Pancreas (tissue), 10 donors: ENCODE measurements at regions not wholly inside any gene's neighbourhood (a gene's known extent, or its start where the extent isn't known, plus 50 kb on each side); places are given as distances from the start of the nearest gene placed in this dataset.

Experiments used
- ATAC-seq, 4 donors: fragments of 200-7000 bp; cut with Tn5 transposase; one replicate each; pipeline versions ENCODE4 v1.8.0 to v1.9.1; 2020; ENCODE audit warnings: mild to moderate bottlenecking in 4 of 4, moderate library complexity in 4 of 4
- DNase-seq, 6 donors: peaks; one replicate each; pipeline ENCODE4 v3.0.0-alpha.2; 2020
- FAIRE-seq: peaks from 2 replicates; lab custom pipeline; 2012; peaks lifted over from hg19 to GRCh38; lab: Jason Lieb, UNC
- H3K27ac ChIP-seq, 4 donors: fragments of 200-600 bp; sonication (generic); 1 replicate in 3 of 4; 2 replicates in 1 of 4; pipeline versions ENCODE4 v1.5.0 to v1.8.0; 2020
- H3K27me3 ChIP-seq, 4 donors: fragments of 200-600 bp; one replicate each; pipeline ENCODE4 v1.8.0; 2021
- H3K36me3 ChIP-seq, 3 donors: fragments of 200-600 bp; sonication (generic) in 1 of 3; one replicate each; pipeline versions ENCODE4 v1.5.0 to v1.8.0; 2020 to 2021
- H3K4me1 ChIP-seq, 3 donors: fragments of 200-600 bp; one replicate each; pipeline ENCODE4 v1.8.0; 2021
- H3K4me3 ChIP-seq, 4 donors: fragments of 200-600 bp; sonication (generic) in 2 of 4; one replicate each; pipeline versions ENCODE4 v1.5.0 to v1.8.0; 2020 to 2021
- H3K9me3 ChIP-seq, 4 donors: fragments of 200-600 bp; one replicate each; pipeline ENCODE4 v1.8.0; 2021
- CTCF ChIP-seq, 4 donors: fragments of 200-600 bp; sonication (generic) in 3 of 4; IDR thresholded peaks; one replicate each; pipeline versions ENCODE4 v1.5.0 to v1.8.0; 2021; ENCODE audit warnings: antibody characterized with exemption in 4 of 4
- WGBS, 2 donors: extraction: QIAGEN DNeasy Blood & Tissue Kit; methylation state at CpG; one replicate each; pipeline ENCODE4 v1.1.7; 2013; 5-methylcytosine and 5-hydroxymethylcytosine counted together
- intact Hi-C, 3 donors: fragments of 100-400 bp; cut with DNase I; formaldehyde crosslinking; loops; one replicate each; pipeline versions ENCODE4 v1.11.1 to v1.14.2; 2022
- donor health status: healthy with polysubstance abuse.
- donor health status: DM: no; HTN: no; CAD: no; lungs with moderate emphysema.
- donor health status: DM: no; HTN: no; CAD: no.
- donor health status: control.
- donor health status: control.
- donor health status: Bipolar disorder and iron deficiency.
- donor health status: DM: yes; HTN: yes; CAD: no.
- donor health status: DM: no; HTN: no; CAD: no.
- donor health status: DM: no; HTN: no; CAD: no.
- donor health status: DM: yes; HTN: yes; CAD: no.

GRCh38 chr16:59210955-59211541, 476.9 kb upstream of the GOT2 start:
- DNase-seq: no peak
- 16% methylated on average over 7 of the region's 7 CpGs for WGBS, 2 donors
- H3K4me3 ChIP-seq: no peak overlapping the region
- no peaks in the 10 kb centered on the region for H3K36me3 ChIP-seq
- no peaks in the 10 kb centered on the region for H3K4me1 ChIP-seq
- no peaks in the 10 kb centered on the region for H3K27me3 ChIP-seq
- intact Hi-C loops: no loop called here
- no peak for TF ChIP-seq CTCF (IDR thresholded peaks at IDR 0.05)
- H3K9me3 ChIP-seq: no peaks in the 10 kb centered on the region
- ATAC-seq: peak in 3 of 4 donors; percentile 45 to 69 (median 60)
- no peak for FAIRE-seq
- H3K27ac ChIP-seq: no peak overlapping the region

- Histone ChIP-seq H3K27ac (no peak overlapping the region), H3K4me3 (no peak overlapping the region), H3K4me1 (no peaks in the 10 kb centered on the region), H3K9me3 (no peaks in the 10 kb centered on the region), H3K36me3 (no peaks in the 10 kb centered on the region), H3K27me3 (no peaks in the 10 kb centered on the region)
- intact Hi-C loops: no loop called here
- no peak for TF ChIP-seq CTCF (IDR thresholded peaks at IDR 0.05)
- ATAC-seq: no peak
- DNase-seq: no peak
- FAIRE-seq: no peak
- 68 to 69% methylated on average over 4 of the region's 4 CpGs for WGBS, 2 donors
Measured at GRCh38 chr16:59205403-59205802, 471.3 kb upstream of the GOT2 start.

- Histone ChIP-seq H3K9me3 (no peaks in the 10 kb centered on the region), H3K36me3 (no peaks in the 10 kb centered on the region), H3K27me3 (no peaks in the 10 kb centered on the region), H3K4me3 (no peak overlapping the region), H3K27ac (no peak overlapping the region), H3K4me1 (no peaks in the 10 kb centered on the region)
- FAIRE-seq (no peak), ATAC-seq (no peak), DNase-seq (no peak)
- no peak for TF ChIP-seq CTCF (IDR thresholded peaks at IDR 0.05)
- intact Hi-C loops: no loop called here
- WGBS, 2 donors: 23 to 26% methylated on average over 5 of the region's 5 CpGs
Measured at GRCh38 chr16:59204589-59204988, 470.5 kb upstream of the GOT2 start.

GRCh38 chr16:59202233-59202862, 468.2 kb upstream of the GOT2 start:
- Histone ChIP-seq H3K4me3 (no peak overlapping the region), H3K27me3 (no peaks in the 10 kb centered on the region), H3K4me1 (no peaks in the 10 kb centered on the region), H3K36me3 (no peaks in the 10 kb centered on the region), H3K27ac (no peak overlapping the region), H3K9me3 (no peaks in the 10 kb centered on the region)
- DNase-seq (no peak), FAIRE-seq (no peak), ATAC-seq (no peak)
- no peak for TF ChIP-seq CTCF (IDR thresholded peaks at IDR 0.05)
- 56 to 63% methylated on average over 5 of the region's 5 CpGs for WGBS, 2 donors
- intact Hi-C loops: no loop called here

- WGBS, 2 donors: 76 to 77% methylated on average over 1 of the region's 1 CpG
- no peak for DNase-seq
- TF ChIP-seq CTCF (IDR thresholded peaks at IDR 0.05): no peak
- no peak for FAIRE-seq
- no peaks in the 10 kb centered on the region for H3K36me3 ChIP-seq
- no peaks in the 10 kb centered on the region for H3K4me1 ChIP-seq
- ATAC-seq: no peak
- no peaks in the 10 kb centered on the region for H3K9me3 ChIP-seq
- H3K4me3 ChIP-seq: no peak overlapping the region
- no peaks in the 10 kb centered on the region for H3K27me3 ChIP-seq
- H3K27ac ChIP-seq: no peak overlapping the region
- intact Hi-C loops: no loop called here
Measured at GRCh38 chr16:59201821-59202220, 467.7 kb upstream of the GOT2 start.
